H1 (cell line): ENCODE measurements at regions not wholly inside any gene's neighbourhood (a gene's known extent, or its start where the extent isn't known, plus 50 kb on each side); places are given as distances from the start of the nearest gene placed in this dataset.

ENCODE experiments used
- TF ChIP-seq, protein P1 (sequence below): IDR thresholded peaks from 2 replicates; pipeline ENCODE4 v1.6.1; 2011; ENCODE audit warnings: low read length, improper control_type of control experiment

DNA sequence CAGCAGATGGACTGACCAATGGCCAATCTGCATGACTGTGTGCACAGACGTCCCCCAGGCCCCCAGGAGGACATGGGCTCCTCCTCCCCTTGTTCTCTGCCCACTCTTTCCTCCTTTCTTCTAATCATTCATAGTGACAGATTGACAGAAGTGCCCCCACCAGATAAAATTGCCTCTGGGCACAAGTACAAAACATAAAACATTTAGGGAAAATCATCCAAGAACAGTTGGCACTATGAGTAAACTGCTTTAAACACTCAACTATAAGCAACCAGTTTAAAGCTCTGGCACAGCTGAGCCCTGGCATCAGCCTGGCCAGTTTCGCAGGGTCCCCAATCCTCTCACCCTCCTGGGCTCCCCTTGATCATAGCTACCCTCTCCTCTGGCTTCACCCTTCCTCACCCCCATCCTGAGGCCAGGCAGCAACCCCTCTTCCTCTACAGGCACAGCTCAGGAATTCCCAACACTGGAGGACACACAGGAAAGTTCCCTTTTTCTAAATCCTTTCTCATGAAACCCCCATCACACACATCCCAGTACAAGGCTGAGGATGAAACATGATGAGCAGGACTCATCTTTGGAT lies 232.9 kb downstream of the BUD13 start (continued):
- TF ChIP-seq, protein P1, sequence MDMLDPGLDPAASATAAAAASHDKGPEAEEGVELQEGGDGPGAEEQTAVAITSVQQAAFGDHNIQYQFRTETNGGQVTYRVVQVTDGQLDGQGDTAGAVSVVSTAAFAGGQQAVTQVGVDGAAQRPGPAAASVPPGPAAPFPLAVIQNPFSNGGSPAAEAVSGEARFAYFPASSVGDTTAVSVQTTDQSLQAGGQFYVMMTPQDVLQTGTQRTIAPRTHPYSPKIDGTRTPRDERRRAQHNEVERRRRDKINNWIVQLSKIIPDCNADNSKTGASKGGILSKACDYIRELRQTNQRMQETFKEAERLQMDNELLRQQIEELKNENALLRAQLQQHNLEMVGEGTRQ, result no peak
